ENCODE measurements at regions not wholly inside any gene's neighbourhood (a gene's known extent, or its start where the extent isn't known, plus 50 kb on each side); places are given as distances from the start of the nearest gene placed in this dataset.

DNA sequence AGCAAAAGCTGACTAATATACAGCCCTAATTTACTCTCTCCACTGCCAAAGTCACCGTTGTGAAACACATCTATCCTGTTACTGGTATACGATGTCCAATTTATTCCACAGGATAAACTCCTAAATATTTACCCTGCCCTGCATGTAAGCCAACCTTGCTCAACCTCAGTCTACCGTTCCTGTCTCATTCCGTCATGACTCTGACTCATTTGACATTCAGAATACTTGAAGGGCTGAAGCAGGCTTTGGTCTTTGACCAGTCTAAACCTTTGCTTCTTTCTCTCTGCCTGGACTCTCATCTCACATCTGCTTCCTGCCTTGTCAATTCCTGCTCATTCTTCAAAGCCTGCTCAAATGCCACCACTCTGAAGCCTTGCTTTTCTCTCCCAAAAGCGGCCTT is 157.5 kb downstream of the SCP2D1 start:
- no peak for DNase-seq (ENCODE audit: low read depth)

DNA sequence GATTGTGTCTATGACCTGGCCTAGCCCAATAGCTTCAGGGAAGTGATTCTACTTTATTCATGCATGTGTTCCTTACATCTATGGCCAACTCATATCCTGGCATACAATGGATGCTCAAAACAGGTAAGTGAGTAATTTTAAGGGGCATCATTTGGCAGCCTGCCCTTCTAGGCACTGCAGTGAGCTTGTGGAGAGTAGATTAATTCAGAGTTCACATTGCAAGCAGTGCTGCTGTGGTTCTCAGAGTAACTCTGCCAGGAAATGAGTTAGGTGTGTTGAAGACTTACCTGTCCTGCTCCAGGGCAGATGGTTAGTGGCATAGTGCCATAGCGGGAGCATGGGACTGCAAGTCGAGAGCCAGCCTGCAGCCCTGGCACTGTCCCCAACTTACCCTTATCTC is 158.0 kb downstream of the SCP2D1 start:
- no peak for DNase-seq (ENCODE audit: low read depth)

DNA sequence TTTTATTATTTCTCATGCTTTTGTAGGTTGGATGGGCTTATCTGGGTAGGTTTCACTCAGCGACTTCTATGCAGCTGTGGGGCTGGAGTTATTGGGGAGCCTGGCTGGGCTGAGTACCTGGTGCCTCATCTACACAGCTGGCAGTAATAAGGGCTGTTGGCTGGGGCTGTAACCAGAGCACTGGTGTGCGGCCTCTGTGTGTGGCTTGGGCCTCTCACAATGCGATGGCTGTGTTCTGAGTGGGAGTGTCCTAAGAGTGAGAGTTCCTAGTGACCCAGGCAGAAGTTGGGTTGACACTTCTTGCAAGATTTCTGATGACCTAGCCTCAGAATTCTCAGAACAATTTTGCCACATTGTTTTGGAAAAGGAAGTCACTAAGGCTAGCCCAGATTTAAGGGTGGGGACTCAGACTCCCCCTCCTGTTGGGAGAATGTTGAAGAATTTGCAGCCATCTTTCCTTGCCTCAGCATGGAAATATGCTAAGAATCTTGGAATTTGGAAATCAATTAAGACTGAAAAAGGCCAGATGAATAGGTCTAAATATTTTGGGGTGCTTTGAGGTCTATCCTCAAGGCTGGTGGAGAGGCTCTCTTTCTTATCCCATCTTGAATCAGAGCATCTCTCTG is 158.8 kb downstream of the SCP2D1 start:
- no peak for DNase-seq (ENCODE audit: low read depth)

DNA sequence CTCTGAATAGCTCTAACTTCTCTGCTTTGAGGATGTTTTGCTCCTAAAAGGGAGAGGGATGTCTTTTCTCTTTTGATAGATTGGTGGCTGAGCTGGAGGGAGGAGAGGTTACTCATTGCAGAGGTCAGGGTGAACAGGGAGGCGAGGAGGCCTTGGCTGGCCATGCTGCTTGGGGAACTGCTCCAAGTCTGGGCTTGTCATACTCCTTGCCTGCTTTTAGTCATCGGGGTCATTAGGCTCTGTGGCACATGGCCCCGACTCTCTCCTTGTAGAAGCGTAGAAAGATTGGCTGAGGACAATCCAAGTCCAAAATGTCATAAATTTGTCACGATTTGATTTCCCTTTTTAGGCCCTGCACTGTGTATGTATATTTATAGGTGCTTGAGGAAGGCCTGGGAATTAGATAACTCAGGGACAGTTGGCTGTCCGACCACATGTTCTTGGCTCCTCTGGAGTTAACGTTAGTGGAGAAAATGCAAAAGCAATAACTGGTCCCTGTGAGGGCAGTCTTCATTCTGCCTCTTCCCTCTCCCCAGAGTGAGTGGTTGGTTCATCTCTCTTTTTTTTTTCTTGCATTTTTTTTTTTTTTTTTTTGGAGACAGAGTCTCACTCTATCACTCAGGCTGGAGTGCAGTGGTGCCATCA is 160.1 kb downstream of the SCP2D1 start:
- no peak for DNase-seq (ENCODE audit: low read depth)

DNA sequence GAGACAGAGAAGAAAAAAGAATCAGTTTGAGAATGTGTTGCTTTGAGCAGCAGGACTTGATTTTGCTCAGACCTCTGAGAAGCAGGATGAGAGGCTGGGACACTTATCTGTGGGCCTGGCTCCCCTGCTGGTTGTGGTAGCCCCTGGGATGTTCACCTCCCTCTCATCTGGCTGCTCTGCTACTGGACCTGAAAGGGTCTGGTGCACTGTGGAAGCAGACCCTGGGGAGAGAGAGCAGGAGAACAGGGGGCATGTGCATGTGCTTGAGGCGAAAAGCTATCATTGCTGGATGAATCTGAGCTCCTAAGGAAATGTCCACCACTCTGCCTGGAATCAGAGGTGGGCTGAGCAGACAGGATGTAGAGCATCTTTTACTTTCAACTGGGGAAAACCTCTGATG is 161.1 kb downstream of the SCP2D1 start:
- DNase-seq (ENCODE audit: low read depth), result no peak

DNA sequence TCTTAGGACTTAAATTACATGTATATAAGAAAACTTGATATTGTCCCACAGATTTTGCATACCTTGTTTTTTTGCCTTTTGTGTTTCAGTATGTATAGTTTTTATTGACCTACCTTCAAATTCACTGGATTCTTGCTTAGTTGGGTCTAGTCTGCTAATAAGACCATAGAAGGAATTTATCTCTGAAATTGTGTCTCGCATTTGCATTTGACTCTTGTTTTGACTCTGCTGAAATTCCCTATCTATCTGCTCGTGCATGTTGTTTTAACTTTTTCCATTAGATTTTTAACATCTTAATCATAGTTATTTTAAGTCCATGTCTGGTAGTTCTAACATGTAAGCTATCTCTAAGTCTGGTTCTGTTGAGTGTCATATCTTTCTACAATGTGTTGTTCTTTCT is 163.9 kb downstream of the SCP2D1 start:
- no peak for DNase-seq (ENCODE audit: low read depth)

DNA sequence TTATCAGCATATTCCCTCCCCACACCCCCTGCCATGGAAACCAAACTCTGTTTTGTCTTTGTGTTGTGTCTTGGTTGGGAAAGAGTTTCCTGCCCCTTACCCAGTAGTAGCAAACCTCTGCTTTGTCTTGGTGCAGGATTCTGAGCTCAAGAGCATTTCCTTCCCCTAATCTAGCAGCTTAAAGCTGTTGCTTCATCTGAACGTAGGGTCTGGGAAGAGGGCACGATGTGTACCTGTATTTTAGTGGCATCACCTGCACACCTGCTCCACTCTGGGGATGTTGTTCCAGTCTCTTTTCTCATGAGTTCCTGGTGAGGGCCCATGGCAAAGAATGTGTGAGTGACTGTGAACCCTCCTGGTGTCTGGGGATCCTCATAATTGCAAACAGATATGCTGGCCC is 164.7 kb downstream of the SCP2D1 start:
- DNase-seq (ENCODE audit: low read depth), result no peak

DNA sequence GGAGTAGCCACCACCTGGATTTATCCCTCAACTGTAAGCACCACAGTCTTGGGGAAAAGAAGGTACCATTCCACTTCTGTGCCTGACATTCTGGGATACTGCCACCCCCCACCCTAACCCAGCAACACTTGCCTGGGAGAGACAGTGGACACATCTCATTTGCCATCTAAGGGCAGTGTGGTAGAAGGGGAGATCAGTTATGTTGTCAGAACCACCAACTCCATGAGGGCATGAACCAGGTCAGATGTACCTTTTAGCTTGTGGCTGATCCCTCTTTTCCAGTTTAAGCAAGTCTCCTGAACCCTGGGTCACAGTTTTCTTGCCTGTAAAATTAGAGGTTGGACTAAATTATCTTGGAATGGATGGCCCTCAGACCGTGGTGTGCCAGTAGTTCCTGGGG is 165.5 kb downstream of the SCP2D1 start:
- no peak for DNase-seq (ENCODE audit: low read depth)

DNA sequence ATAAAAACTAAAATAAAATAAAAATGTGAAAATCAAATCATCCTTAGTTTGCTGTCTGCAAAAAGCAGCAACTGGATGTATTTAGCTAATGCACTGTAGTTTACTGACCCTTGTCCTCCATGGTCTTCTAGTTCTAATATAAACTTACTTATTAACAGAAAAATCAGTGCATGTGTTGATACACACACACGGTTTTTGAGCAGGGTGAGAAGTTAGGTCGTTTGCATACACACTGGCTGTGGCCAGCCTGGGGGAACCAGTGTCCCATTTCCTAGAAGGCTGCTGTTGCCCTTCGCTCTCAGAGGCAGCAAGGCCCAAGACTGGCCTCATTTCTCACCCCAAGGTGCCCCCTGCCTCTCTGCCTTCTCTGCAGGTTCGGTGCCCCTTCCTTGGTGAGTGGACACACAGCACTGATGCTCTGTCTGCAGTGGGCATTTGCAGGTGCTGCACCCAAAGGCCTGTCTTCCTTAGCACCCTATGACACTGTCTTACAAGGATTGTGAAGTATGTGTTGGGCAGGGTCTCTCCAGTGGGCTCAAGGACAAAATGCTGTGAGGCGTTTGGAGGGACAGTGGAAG is 168.5 kb downstream of the SCP2D1 start:
- no peak for DNase-seq (ENCODE audit: low read depth)

DNA sequence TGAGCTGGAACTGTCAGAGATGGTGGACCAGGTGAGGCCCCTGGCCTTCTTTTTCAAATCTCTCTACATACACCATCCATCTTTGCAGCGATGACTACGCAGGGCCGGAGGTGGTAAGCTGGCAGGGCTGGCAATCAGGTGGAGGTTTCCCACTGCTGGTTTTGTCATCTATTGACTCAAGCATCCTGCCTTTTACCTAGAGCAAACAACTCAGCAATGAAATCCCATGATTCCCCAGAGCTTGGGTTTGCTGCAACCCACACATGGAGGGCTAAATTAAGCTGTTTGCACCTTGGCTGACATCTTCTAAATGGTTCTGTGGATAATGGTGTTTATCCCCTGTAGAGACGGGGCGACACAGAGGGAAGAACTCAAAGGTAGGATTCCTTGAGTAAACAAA is 170.2 kb downstream of the SCP2D1 start:
- DNase-seq (ENCODE audit: low read depth), result no peak

DNA sequence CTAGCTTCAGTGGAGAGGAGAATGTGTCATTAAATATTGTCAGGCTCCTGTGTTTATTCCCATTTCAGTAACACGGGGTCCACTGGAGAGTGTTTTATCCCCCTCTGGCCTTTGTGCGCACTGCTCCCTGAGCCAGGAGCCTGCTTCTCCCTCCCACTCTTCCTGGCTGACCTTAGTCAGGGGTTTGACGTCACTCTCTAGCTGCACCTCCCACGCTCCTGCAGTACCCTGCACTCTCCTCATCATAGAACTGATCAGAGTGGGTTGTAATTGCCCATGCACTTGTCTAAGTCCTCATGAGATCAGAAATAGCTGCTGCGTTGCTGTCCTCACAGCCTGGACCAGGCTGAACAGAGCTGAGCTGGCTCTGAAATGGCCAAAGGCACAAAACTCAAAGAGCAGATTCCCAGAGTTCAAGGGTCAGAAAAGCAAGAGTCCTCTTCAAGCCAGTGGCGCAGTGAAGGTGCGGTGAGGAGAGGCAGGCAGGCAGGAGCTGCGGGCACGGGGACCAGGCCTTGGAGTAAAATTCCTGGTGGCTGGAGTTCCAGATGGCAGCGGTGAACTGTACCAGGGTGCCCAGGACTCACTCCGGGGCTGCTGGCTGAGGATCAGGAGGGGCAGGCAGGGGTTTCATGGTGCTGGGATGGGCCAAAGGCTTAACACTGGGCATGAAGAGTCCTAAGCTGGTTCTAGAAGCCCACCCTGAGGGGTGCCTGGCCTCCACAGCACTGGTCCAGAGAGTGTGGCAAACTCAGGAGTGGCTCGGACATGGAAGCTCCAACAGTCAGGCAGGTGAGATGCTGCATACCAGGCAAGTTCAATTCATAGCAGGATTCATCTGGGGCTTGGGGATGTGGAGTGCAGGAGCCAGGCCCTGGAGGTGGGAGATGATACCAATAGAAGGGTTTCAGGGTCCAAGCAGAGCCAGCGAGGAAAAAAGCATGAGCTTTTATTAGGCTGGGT is 170.9 kb downstream of the SCP2D1 start:
- DNase-seq (ENCODE audit: low read depth), result no peak

DNA sequence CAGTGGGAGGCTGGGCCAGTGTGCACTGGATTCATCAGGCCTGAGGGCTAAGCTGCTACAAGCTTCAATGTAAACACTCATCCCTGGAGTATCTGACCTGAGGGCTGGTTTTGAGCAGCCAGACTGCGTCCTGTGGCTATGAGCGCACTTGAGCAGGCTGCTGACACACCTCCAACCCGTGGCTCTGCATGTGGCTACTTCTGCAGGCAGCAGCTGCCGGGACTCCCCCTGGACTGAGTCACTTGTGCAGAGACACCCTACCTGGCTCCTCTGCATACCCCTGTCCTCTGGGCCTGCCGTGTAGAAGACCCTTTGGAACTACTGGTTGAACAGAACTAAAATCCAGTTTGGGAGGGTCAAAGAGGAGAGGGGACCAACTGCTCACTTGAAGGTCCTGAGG is 172.0 kb downstream of the SCP2D1 start:
- DNase-seq (ENCODE audit: low read depth), result no peak

DNA sequence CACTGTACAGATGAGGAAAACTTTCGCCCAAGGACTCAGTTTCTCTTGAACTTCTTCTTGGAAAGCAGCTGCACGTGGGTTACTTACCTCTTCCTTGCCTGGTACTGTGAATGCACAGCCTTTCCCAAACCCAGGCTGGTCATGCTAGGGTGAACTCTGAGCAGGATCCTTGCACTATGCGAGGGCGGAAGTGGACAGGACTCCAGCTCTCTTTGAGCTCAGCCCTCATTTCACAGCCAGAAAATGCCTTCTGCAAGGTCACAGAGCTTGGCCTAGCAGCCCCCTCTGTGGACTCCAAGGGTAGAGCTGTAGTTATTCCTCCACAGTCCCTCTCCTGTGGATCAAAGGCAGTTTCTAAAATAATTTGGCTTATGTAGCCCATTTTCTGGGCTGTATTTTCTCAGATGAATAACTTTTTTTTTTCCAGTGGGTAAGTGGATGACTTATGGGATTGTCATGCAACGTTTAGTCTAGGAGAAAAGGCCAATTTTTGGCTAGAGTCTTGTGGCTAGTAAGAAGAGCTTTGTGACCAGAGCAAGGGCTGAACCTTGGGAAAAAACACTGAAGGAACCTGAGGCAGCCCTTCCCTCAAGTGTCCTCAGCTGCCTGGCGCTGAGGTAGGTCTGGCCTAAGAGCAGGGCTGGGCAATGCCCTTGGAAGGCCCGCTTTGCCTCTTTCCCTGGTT is 172.7 kb downstream of the SCP2D1 start:
- DNase-seq (ENCODE audit: low read depth), result no peak

DNA sequence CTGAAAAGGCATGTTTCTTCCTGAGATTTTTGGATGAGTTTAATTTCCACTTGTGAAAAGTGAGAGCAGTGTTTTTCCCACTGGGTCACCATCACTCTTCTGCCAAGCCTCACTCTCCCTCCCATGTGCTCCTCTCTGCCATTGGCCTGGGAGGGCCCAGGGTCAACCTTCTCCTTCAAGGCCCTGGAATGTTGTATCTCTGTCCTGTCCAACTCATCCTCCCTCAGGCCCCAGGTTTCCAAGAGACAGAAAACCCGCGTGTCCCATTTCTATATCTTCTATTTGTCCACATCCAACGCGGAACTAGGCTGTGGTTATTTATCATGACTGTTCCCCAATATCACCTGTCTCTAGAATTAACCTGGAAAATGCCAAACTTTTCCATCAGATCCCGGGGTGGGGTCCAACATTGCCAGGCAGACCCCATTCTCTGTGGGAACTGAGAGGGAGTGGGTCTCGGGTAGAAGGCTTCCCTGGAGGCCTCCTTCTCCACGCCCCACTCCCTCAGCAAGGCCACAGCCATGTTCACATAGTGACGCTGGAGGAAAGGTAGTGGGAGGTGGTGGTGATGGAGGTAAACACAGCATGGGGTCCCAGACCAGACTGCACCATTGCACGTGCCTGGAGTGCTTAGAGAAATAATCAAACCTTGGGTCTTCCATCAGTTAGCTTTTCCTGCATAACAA is 173.5 kb downstream of the SCP2D1 start:
- no peak for DNase-seq (ENCODE audit: low read depth)

DNA sequence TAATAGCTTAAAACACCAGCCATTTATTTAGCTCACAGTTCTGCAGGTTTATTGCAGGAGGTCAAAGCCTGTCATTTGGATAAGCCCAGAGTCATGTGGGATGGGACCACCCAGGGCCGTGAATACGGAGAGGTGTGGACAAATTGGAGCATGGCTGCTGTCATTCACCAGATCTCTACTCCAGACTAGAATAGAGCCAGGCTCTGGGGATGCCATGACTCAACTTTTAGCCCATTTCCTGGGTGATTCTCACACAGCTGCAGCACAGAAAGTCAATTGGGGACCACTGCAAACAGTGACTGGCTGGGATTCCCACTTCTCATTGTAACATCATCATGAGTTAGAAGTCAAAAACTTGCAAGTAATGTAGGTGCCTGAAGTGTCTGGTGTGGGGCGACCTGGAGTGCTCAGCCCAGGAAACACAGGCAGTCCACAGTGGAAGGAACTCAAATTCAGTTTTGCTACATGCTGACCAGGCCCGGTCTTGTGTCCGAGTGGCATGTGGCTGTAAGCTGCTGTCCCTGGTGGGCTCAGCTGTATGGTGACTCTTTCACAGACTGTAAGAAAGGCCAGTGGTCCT is 174.3 kb downstream of the SCP2D1 start:
- no peak for DNase-seq (ENCODE audit: low read depth)

DNA sequence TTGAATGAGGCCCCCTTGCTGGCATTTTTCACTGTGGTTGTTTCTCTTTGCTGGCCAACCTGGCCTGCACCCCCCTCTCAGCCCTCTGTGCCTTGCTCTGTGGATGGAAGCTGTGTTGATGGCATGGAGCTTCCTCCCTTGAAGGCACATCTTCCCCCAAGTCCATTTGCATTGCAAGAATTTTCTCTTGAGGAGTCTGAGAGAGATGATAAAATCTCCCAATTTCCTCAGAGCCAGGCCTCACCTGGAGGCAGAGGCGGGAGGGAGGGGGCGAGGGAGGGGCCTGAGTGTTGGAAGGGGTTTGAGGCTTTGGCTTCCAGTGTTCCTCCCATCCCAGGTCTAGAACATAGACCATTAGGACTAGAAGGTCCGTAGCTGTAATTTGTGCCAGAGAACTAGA is 175.1 kb downstream of the SCP2D1 start:
- DNase-seq (ENCODE audit: low read depth), result no peak

DNA sequence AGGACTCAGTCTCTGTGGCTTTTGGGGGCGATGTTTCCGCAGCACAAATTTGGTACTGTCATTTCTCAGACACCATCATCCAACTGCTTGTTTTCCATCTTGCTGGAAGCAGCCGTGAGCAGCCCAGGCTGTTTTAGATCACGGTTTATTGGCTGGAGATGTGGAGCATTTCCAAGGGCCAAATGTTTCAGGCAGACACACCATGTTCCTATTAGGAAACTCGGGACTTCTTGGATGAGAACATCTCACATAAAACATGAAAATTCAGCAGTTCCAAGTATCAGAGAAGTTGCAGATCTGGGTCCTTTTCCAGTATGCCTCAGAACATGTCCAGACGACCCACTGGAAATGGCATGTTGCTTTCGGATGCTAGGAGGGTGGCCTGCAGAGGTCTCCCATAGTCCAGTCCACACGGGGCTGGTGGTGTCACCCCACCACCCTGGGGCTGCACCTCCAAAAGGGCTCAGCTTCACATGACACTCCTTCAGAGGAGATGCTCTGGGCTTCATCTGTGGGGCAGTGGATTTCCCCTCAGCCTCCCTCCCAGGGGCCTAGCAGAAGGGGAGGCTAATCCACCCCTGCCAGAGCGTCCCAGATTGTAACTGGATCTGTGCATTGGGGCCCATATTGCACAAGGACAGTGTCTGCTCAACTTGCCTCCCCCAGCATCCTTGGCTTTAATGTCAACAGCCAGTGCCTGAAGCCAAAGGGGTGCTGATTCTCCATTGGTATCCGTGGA is 176.3 kb downstream of the SCP2D1 start:
- DNase-seq (ENCODE audit: low read depth), result peak; percentile 22

DNA sequence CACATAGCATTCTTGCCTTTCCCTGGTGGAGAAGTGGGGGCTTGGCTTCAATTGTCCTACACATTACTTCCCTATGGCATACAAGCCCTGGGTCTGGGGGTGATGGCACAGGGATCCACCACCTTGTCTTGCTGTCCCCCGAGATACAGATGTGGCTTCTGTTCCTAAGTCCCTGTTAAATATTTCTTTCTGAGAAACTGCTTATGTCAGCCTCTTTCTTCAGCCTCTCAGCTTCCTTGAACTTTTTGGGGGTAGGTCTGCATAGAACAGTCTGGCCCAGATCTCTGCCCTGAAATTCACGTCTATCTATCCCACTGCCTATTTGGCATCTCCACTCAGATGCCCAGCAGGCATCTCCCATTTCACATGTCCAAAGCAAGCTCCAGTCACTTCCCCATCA is 177.4 kb downstream of the SCP2D1 start:
- DNase-seq (ENCODE audit: low read depth), result no peak

DNA sequence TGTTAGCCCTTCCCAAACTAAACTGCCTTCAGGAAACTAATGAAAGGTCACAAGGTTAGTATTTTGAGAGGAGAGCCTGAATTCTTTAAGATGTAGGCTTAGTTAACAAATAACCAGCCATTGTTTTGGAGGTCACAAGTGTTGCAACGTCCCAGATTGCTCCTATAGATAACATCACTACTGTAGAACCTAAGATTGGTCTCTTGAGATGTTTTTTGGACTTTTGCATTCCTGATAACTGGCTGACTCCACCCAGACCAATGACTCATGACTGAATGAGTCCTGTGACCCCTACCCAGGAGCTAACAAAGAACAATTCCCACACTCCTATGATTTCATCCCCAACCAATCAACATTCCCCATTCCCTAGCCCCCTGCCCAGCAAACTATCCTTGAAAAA is 178.8 kb downstream of the SCP2D1 start:
- DNase-seq (ENCODE audit: low read depth), result no peak

DNA sequence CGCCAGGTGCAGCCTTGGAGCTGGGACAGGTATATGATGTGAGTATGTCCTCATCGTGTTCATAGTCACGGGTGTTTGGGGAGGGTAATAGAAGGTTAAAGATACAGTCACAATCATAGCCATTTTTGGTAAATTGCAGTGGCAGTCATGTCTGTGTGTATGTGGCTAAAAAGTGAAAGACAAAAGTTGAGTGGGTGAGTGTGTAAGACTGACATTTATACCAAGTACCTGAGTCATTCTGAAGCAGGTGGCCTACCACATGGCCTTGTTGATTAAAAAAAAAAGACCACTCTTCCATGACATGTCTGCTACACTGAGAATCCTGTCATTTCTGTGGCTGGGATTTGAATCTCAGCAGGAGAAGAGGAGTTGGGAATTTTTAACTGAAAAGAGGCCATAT is 181.9 kb downstream of the SCP2D1 start:
- no peak for DNase-seq (ENCODE audit: low read depth)

Data from forelimb muscle (tissue), 1 donor.